Activated CD4-positive, alpha-beta T cell treated with anti-CD3 and anti-CD28 coated beads, Interleukin-2, amount 50 U/mL, for 16 hours (primary cell): ENCODE measurements at regions not wholly inside any gene's neighbourhood (a gene's known extent, or its start where the extent isn't known, plus 50 kb on each side); places are given as distances from the start of the nearest gene placed in this dataset.
"Not testable (repeated sequence)": the region's sequence is repeated elsewhere in the genome, so short reads cannot be mapped to it uniquely, and the experiment has no call there.

Experiments
- DNase-seq: peaks from one replicate; pipeline ENCODE4 v3.0.0-alpha.2; 2020

GRCh38 chr13:56020425-56020824, 1120.3 kb upstream of the PRR20A start:
- DNase-seq, result no peak

GRCh38 chr13:56039992-56040391, 1100.7 kb upstream of the PRR20A start:
- DNase-seq, result no peak

GRCh38 chr13:56066321-56066720, 1074.4 kb upstream of the PRR20A start:
- DNase-seq, result no peak

GRCh38 chr13:56102641-56103040, 1038.1 kb upstream of the PRR20A start:
- DNase-seq, result no peak

GRCh38 chr13:56110751-56111150, 1030.0 kb upstream of the PRR20A start:
- no peak for DNase-seq

GRCh38 chr13:56134524-56134923, 1006.2 kb upstream of the PRR20A start:
- DNase-seq, result no peak

- DNase-seq, result no peak
Measured at GRCh38 chr13:56166864-56167263, 973.9 kb upstream of the PRR20A start.

- no peak for DNase-seq
Measured at GRCh38 chr13:56168581-56168980, 972.1 kb upstream of the PRR20A start.

GRCh38 chr13:56173346-56173745, 967.4 kb upstream of the PRR20A start:
- DNase-seq, result no peak

- no peak for DNase-seq
Measured at GRCh38 chr13:56182598-56182997, 958.1 kb upstream of the PRR20A start.

- no peak for DNase-seq
Measured at GRCh38 chr13:56187331-56187730, 953.4 kb upstream of the PRR20A start.

- DNase-seq, result not testable (repeated sequence)
Measured at GRCh38 chr13:56188582-56188981, 952.1 kb upstream of the PRR20A start.

- DNase-seq, result no peak
Measured at GRCh38 chr13:56189439-56189838, 951.3 kb upstream of the PRR20A start.

GRCh38 chr13:56189978-56190377, 950.7 kb upstream of the PRR20A start:
- no peak for DNase-seq

GRCh38 chr13:56198350-56198749, 942.4 kb upstream of the PRR20A start:
- no peak for DNase-seq

GRCh38 chr13:56201834-56202233, 938.9 kb upstream of the PRR20A start:
- DNase-seq, result no peak

GRCh38 chr13:56216221-56216620, 924.5 kb upstream of the PRR20A start:
- no peak for DNase-seq

GRCh38 chr13:56247692-56248091, 893.0 kb upstream of the PRR20A start:
- DNase-seq, result no peak

GRCh38 chr13:56271686-56272085, 869.0 kb upstream of the PRR20A start:
- DNase-seq, result no peak

- no peak for DNase-seq
Measured at GRCh38 chr13:56283262-56283828, 857.4 kb upstream of the PRR20A start.

- DNase-seq, result no peak
Measured at GRCh38 chr13:56299650-56300049, 841.1 kb upstream of the PRR20A start.

- no peak for DNase-seq
Measured at GRCh38 chr13:56314765-56315164, 826.0 kb upstream of the PRR20A start.

GRCh38 chr13:56317841-56318240, 822.9 kb upstream of the PRR20A start:
- no peak for DNase-seq

- no peak for DNase-seq
Measured at GRCh38 chr13:56332671-56333070, 808.0 kb upstream of the PRR20A start.

- DNase-seq, result no peak
Measured at GRCh38 chr13:56335775-56336174, 804.9 kb upstream of the PRR20A start.

GRCh38 chr13:56338421-56338820, 802.3 kb upstream of the PRR20A start:
- DNase-seq, result no peak
